ENCODE measurements at regions not wholly inside any gene's neighbourhood (a gene's known extent, or its start where the extent isn't known, plus 50 kb on each side); places are given as distances from the start of the nearest gene placed in this dataset.

DNA sequence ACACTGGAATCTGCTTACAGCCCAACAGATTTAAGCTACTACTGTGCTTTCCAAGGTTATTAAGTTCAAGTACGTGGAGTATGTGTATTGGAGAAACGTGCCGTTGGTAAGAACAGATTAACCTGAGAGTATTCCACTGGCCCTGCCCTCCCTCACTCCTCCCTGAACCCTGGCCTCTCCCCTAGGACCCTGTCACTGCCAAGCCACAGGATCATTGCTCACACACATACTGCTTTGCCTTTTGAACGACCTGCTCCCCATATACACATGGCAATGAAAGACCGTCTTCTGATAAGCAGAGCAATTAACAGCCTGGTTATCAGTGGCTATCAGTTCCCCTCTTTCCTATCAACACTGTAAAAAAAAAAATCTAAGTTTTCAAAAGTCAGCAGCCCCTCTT is 458.9 kb upstream of the DYNLRB2 start:
- DNase-seq (ENCODE audit: extremely low read depth, low read depth) = no peak
- TF ChIP-seq, protein P1, sequence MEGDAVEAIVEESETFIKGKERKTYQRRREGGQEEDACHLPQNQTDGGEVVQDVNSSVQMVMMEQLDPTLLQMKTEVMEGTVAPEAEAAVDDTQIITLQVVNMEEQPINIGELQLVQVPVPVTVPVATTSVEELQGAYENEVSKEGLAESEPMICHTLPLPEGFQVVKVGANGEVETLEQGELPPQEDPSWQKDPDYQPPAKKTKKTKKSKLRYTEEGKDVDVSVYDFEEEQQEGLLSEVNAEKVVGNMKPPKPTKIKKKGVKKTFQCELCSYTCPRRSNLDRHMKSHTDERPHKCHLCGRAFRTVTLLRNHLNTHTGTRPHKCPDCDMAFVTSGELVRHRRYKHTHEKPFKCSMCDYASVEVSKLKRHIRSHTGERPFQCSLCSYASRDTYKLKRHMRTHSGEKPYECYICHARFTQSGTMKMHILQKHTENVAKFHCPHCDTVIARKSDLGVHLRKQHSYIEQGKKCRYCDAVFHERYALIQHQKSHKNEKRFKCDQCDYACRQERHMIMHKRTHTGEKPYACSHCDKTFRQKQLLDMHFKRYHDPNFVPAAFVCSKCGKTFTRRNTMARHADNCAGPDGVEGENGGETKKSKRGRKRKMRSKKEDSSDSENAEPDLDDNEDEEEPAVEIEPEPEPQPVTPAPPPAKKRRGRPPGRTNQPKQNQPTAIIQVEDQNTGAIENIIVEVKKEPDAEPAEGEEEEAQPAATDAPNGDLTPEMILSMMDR (IDR thresholded peaks at IDR 0.05; ENCODE audit: low read depth, low read length) = no peak

DNA sequence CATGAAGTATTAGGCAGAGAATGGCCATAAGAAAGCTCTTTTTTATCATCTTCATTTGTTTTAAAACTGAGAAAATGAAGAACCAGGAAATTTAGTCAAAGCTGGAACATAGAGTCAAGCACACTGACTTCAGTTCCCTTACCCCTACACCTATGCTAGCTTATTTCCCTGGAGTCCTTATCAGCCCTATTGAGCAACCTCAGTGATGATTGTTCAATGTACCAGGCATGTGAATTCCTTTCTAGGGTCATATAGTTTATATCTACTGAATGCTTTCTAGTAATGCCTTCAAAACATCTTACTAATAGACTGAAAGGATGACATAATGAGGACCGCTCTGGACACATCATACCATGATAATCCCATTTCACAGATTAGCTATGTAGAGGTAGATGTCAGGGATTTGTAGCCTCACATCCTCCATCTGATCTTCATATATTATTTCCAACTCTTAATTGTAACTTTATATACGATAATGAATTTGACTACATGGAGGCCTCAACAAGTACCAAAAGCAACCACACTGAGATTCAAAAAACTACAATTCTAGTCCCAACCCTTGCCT is 460.4 kb upstream of the DYNLRB2 start:
- no peak for DNase-seq (ENCODE audit: extremely low read depth, low read depth)
- TF ChIP-seq, protein P1 (IDR thresholded peaks at IDR 0.05; ENCODE audit: low read depth, low read length) = no peak

DNA sequence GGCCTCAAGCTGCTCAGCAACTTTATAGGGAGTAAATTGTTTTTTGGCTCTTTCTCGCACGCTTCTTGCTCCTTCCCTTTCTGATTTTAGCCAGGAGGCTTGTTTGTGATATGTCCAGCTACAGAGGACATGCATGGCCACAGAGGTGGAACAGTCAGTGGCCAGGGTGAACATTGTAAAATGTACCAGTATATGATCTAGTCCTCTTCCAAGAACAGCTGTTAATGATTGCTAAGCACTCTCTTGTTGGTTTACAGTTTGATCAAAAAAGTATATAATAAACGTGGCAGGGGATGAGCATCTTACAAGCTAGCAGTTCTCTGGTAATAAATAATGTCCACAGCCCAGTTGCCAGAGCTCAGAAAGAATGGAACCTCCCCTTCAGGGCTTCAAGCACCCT is 461.7 kb upstream of the DYNLRB2 start:
- TF ChIP-seq, protein P1 (IDR thresholded peaks at IDR 0.05; ENCODE audit: low read depth, low read length) = no peak
- DNase-seq (ENCODE audit: extremely low read depth, low read depth) = no peak

DNA sequence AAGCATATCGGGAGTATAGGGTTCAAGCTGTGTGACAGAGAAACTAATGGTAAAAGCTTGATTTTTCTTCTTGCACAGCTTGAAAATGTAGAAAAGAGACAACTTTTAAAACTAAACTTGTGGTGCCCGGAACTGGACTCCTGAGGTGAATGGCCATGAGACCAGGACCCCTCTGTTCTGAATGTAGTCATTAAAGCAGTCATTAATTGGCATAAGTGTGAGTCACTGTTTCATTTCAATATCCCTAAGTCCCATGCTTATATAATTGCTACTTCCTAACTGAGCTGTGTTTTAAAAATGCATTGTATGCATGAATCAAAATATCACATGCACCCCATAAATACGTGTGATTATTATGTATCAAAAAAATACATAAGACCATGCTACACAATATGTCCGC is 463.1 kb upstream of the DYNLRB2 start:
- TF ChIP-seq, protein P1 (IDR thresholded peaks at IDR 0.05; ENCODE audit: low read depth, low read length) = no peak
- DNase-seq (ENCODE audit: extremely low read depth, low read depth) = no peak

DNA sequence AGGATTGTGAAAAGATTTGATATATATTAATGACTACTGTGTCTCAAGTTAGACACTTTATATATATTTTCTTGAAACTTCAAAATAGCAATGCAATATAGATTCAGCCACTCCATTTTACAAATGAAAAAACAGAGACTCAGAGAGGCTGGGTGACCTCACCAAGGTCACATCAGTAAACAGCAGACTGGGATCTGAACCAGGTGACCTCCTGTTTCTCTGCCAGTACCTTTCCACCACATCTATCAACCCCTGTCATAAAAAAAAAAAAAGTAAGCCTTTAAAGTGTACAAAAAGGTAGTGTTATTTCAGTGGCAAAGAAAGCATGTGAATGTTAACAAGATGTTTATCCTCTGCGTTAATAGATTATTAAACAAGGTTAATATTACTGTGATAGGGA is 466.5 kb upstream of the DYNLRB2 start:
- TF ChIP-seq, protein P1 (IDR thresholded peaks at IDR 0.05; ENCODE audit: low read depth, low read length) = no peak
- no peak for DNase-seq (ENCODE audit: extremely low read depth, low read depth)

DNA sequence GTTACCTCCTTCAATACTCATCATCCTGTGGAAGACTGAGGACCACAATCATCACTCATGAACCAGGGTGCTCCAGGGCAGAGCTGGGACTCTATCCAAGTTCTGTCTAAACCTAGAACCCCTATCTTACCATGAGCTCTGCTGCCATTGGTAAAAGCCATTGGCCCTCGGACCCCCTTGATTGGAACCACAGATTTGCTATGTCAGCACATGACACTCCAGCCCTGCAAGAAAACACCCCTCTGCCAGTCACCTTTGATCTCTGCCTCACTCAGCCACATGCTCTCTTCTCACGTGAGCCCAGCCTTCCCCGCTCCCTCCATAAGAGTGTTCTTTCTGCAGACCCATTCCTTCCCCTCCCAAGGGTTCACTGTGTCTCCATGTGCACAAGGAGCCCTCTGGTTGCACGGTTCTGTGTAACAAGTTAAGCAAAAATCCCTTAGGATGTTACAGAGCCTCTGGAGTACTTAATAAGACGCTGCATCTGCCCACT is 468.8 kb upstream of the DYNLRB2 start:
- TF ChIP-seq, protein P1 (IDR thresholded peaks at IDR 0.05; ENCODE audit: low read depth, low read length) = no peak
- DNase-seq (ENCODE audit: extremely low read depth, low read depth) = no peak

DNA sequence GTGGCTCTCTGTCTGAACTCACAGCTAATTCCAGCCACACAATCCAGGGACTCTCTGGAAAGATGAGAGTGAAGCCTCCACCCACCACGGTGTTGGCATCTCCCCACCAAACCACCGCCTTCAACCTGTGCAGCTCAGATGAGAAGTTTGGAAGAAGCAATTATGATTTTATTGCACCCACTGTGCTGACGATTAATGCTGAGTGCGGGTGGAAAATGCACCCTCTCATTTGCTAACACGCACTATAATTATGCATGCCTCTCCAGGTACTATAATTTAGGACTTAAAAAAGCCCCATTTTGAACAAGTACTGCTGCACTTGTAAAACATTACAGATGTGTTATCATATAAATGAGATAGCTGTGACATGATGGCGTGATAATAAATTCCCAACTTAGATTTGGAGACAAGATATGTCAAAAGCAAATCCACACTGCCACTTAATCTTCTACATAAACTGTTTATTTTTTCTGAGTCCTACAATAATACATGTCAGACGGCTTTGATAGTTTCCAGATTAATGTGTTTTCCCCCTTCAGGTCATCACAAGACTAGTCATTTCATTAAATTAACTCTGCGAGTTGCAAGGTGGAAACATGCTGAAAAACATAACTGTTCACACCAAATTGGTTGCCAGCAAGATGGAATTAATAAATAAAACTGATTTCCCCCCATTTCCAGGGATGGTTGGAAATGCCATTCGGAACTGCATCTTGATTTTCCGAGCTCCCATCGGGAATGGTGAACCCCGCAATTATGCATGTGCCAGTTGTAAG is 466.5 kb upstream of the MAF start:
- DNase-seq (ENCODE audit: extremely low read depth, low read depth) = no peak
- TF ChIP-seq, protein P1 (IDR thresholded peaks at IDR 0.05; ENCODE audit: low read depth, low read length) = no peak
